Activated T-helper 1 cell treated with anti-CD3 and anti-CD28 coated beads, Interleukin-12 subunit alpha, Interleukin-12 subunit beta, Interleukin-2, Interleukin-4 antibody, amounts not matched to agents 30 ng/mL and 10 ng/mL and 1 ng/mL, durations not matched to agents 14 hours and 24 hours and 36 hours (primary cell): ENCODE measurements at regions not wholly inside any gene's neighbourhood (a gene's known extent, or its start where the extent isn't known, plus 50 kb on each side); places are given as distances from the start of the nearest gene placed in this dataset.
"Not testable (repeated sequence)": the region's sequence is repeated elsewhere in the genome, so short reads cannot be mapped to it uniquely, and the experiment has no call there.

Experiments used
- DNase-seq: peaks from one replicate; pipeline ENCODE4 v3.0.0; 2021; ENCODE audit warnings: low spot score
- H3K27ac Mint-ChIP-seq: one replicate; pipeline ENCODE4 v1.8.0; 2021; ENCODE audit warnings: mild to moderate bottlenecking, mixed read lengths
- H3K27me3 Mint-ChIP-seq: one replicate; pipeline ENCODE4 v1.8.0; 2022; ENCODE audit warnings: mild to moderate bottlenecking, moderate library complexity, mixed read lengths; ENCODE audit not compliant: insufficient read depth
- H3K36me3 Mint-ChIP-seq: one replicate; pipeline ENCODE4 v1.8.0; 2021; ENCODE audit warnings: low read depth, mixed read lengths
- H3K4me1 Mint-ChIP-seq: one replicate; pipeline ENCODE4 v1.8.0; 2021; ENCODE audit warnings: low read depth, mixed read lengths
- H3K4me3 Mint-ChIP-seq: one replicate; pipeline ENCODE4 v1.8.0; 2021; ENCODE audit warnings: mild to moderate bottlenecking, moderate library complexity, mixed read lengths
- H3K9me3 Mint-ChIP-seq: one replicate; pipeline ENCODE4 v1.8.0; 2021; ENCODE audit warnings: mixed read lengths
- intact Hi-C: fragments of 100-400 bp; cut with micrococcal nuclease; formaldehyde crosslinking; loops from one replicate; pipeline ENCODE4 v1.15.1; 2024

DNA sequence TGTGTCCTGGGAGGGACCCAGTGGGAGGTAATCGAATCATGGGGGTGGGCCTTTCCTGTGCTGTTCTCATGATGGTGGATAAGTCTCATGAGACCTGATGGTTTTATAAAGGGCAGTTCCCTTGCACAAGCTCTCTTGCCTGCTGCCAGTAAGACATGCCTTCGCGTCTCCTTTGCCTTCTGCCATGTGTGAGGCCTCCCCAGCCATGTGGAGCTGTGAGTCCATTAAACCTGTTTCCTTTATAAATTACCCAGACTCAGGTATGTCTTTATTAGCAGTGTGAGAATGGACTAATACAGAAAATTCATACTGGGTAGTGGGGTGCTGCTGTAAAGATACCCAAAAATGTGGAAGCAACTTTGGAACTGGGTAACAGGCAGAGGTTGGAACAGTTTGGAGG, 300.0 kb upstream of the ZFP42 start:
- H3K9me3 Mint-ChIP-seq, intact Hi-C loops, H3K36me3 Mint-ChIP-seq, H3K4me3 Mint-ChIP-seq, H3K27ac Mint-ChIP-seq, H3K4me1 Mint-ChIP-seq, H3K27me3 Mint-ChIP-seq, DNase-seq: not testable (repeated sequence)

DNA sequence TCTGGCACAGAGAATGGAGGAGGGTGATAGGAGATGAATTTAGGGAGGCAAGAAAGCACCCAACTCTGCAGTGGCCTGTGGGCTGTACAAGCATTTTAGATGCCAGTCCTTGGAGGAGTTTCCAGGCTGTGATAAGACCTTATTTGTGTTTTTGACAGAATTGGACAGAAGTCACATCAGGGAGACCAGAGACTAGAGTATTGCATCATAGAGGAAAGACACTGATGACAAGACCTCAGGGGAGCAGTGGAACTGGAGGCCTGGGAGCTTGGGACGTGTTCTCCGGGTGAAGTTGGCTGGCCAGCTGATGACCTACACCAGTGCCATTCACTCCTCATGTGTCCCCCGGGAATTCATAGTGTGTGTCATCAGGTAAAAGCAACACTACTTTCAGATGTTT, 284.0 kb upstream of the ZFP42 start:
- intact Hi-C loops, result no loop called here
- DNase-seq, result no peak
- no peaks in the 10 kb centered on the region for H3K36me3 Mint-ChIP-seq
- H3K4me1 Mint-ChIP-seq, result no peaks in the 10 kb centered on the region
- H3K27me3 Mint-ChIP-seq, result no peaks in the 10 kb centered on the region
- peaks cover 28% of the 10 kb centered on the region for H3K9me3 Mint-ChIP-seq
- no peak overlapping the region for H3K27ac Mint-ChIP-seq
- H3K4me3 Mint-ChIP-seq, result no peak overlapping the region

DNA sequence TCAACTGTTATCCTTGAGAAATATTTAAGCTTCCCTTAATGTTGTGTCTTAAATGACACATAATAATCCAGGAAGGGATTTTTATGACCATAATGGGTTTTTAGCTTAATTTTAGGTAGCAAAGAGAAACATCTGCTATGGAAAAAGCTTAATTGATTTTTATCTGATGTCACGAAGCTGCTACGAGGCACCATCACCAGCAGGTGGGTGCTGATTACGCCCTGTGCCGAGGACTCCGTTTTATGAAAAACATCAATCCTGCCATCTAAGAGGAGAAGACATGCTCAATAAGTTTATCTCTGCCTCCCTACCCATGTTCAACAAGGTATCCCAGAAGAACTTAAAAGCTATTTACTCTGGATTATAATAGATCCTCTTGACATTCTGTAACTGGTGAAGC, 280.6 kb upstream of the ZFP42 start:
- Mint-ChIP-seq H3K9me3 (peaks cover 12% of the 10 kb centered on the region), H3K27ac (no peak overlapping the region), H3K4me3 (no peak overlapping the region), H3K4me1 (no peaks in the 10 kb centered on the region), H3K36me3 (no peaks in the 10 kb centered on the region), H3K27me3 (no peaks in the 10 kb centered on the region)
- no peak for DNase-seq
- intact Hi-C loops, result no loop called here

DNA sequence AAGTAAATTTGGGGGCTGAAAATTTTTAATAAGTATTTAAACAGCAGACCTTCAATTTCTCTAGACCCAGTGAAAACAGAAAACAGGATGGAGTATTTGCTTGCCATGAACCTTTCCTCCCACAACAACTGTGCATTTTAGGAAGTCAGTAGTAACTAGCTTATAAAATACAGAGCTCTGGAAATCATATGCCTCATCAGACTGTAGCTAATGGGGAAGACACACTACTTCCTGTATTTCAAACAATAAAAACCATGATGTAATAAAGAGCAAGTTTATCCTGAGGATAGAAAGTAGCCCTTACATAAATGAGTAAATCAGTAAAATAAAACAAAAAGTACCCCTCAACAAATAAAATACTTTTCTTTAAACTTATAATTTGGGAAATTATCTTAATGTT, 280.1 kb upstream of the ZFP42 start:
- H3K27me3 Mint-ChIP-seq, result no peaks in the 10 kb centered on the region
- no peak overlapping the region for H3K4me3 Mint-ChIP-seq
- H3K9me3 Mint-ChIP-seq, result peaks cover 12% of the 10 kb centered on the region
- DNase-seq, result no peak
- intact Hi-C loops, result no loop called here
- no peaks in the 10 kb centered on the region for H3K36me3 Mint-ChIP-seq
- H3K4me1 Mint-ChIP-seq, result no peaks in the 10 kb centered on the region
- H3K27ac Mint-ChIP-seq, result no peak overlapping the region

DNA sequence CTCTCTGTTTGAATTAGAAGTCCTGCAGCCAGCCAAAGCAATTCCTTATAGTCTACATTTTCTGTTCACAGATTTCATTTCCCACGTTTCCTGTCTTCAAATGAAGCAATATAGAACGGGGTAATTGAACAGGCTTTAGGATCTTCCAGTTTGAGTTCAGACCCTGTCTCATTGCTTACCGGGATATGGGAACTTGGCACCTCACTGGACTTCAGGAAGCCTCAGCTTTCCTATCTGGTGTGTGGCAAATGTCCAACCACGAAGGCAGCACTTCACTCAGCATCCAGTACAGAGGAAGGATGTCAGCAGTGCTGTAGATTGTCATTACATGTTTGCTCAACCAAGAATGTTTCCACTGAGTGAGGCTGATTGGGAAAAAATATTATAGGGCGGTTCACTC, 271.1 kb upstream of the ZFP42 start:
- no peaks in the 10 kb centered on the region for H3K4me1 Mint-ChIP-seq
- H3K4me3 Mint-ChIP-seq, result no peak overlapping the region
- intact Hi-C loops, result no loop called here
- H3K27me3 Mint-ChIP-seq, result no peaks in the 10 kb centered on the region
- H3K27ac Mint-ChIP-seq, result no peak overlapping the region
- no peak for DNase-seq
- peaks cover 24% of the 10 kb centered on the region for H3K9me3 Mint-ChIP-seq
- H3K36me3 Mint-ChIP-seq, result no peaks in the 10 kb centered on the region

DNA sequence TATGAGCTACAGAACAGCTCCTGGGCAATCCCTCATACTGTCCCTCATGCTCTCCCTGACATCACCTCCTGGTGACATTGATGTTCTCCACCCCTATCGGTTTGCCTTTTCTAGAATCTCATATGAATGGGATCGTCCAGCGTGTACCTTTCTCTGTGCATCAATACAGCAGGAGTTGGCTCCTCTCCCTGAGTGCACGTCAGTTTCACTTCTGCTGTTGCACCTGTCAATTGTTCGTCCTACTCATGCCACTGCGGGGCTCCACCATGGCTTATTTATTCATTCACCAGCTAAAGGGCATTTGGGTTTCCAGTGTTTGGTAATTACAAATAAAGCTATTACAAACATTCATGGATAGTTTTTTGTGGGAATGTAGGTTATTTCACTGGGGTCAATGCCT, 269.1 kb upstream of the ZFP42 start:
- peaks cover 35% of the 10 kb centered on the region for H3K9me3 Mint-ChIP-seq
- no peak for DNase-seq
- intact Hi-C loops, result no loop called here
- H3K27me3 Mint-ChIP-seq, result no peaks in the 10 kb centered on the region
- no peaks in the 10 kb centered on the region for H3K36me3 Mint-ChIP-seq
- H3K4me1 Mint-ChIP-seq, result no peaks in the 10 kb centered on the region
- no peak overlapping the region for H3K4me3 Mint-ChIP-seq
- H3K27ac Mint-ChIP-seq, result no peak overlapping the region

DNA sequence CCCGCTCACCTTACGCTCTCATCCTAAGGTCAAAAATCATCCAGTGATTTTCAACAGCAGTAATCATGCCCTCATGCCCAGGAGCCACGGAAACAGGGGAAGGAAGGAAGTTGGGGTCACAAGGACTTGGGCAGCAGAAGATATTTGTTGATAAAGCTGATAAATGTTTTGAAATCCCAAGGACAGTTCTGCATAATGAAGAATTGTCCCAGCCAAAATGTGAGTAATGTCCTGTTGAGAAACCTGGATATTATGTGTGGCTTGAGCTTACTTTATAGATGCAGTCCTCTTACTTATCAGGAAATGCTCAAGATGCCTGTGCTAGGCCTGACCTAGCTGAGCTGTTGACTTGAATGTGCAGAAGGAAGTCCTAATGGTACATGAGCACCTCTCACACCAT, 263.0 kb upstream of the ZFP42 start:
- intact Hi-C loops, result no loop called here
- no peak for DNase-seq
- no peaks in the 10 kb centered on the region for H3K27me3 Mint-ChIP-seq
- peaks cover 27% of the 10 kb centered on the region for H3K9me3 Mint-ChIP-seq
- H3K4me3 Mint-ChIP-seq, result no peak overlapping the region
- H3K4me1 Mint-ChIP-seq, result no peaks in the 10 kb centered on the region
- H3K27ac Mint-ChIP-seq, result no peak overlapping the region
- H3K36me3 Mint-ChIP-seq, result no peaks in the 10 kb centered on the region

DNA sequence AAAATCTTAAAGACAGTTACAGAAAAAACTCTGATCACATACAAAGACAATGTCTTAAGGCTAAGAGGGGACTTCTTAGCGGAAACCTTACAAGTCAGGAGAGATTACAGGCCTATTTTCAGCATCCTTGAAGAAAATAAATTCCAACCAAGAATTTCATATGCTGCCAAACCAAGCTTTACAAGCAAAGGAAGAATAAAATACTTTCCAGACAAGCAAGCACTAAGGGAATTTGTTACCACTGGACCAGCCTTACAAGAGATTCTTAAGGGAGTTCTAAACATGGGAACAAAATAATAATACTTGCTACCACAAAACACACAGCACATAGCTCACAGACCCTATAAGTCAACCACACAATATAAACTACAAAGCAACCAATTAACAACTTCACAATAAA, 255.8 kb upstream of the ZFP42 start:
- Mint-ChIP-seq H3K9me3 (peaks cover 30% of the 10 kb centered on the region), H3K27me3 (no peaks in the 10 kb centered on the region), H3K4me3 (no peak overlapping the region), H3K27ac (no peak overlapping the region), H3K36me3 (no peaks in the 10 kb centered on the region), H3K4me1 (no peaks in the 10 kb centered on the region)
- no peak for DNase-seq
- intact Hi-C loops, result no loop called here

DNA sequence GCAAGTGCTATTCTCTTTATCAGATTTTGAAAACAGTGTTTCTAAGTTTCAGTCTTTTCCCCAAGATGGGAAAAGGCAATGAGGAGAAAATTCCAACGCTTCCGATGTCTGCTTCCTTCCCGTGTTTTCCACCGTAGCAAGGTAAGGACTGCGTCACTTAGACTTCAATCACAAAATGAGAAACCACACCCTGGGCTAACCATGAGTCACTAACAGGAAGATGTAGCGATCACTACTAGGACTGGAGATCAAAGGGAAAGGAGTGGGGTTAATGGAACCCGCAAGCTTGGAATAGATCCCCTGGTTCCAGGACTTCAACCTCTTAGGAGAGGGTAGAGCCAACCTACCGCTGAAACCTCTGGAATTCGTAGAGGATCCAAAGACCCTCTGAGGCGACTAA, 250.7 kb upstream of the ZFP42 start:
- intact Hi-C loops, result no loop called here
- DNase-seq, result no peak
- H3K9me3 Mint-ChIP-seq, result peaks cover 39% of the 10 kb centered on the region
- no peak overlapping the region for H3K27ac Mint-ChIP-seq
- no peak overlapping the region for H3K4me3 Mint-ChIP-seq
- no peaks in the 10 kb centered on the region for H3K27me3 Mint-ChIP-seq
- no peaks in the 10 kb centered on the region for H3K4me1 Mint-ChIP-seq
- H3K36me3 Mint-ChIP-seq, result no peaks in the 10 kb centered on the region

DNA sequence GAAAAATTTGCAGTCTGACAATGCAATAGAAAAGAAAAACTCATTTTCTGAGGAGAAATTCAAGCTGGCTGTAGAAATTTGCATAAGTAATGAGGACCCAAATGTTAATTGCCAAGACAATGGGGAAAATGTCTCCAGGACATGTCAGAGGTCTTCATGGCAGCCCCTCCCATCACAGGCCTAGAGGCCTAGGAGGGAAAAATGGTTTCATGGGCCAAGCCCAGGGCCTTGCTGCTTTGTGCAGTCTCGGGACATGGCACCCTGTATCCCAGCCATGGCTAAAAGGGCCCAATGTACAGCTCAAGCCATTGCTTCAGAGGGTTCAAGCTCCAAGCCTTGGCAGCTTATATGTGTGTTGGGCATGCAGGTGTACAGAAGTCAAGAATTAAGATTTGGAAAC, 244.9 kb upstream of the ZFP42 start:
- H3K9me3 Mint-ChIP-seq, result peaks cover 27% of the 10 kb centered on the region
- H3K27ac Mint-ChIP-seq, H3K4me1 Mint-ChIP-seq, intact Hi-C loops, H3K36me3 Mint-ChIP-seq, H3K4me3 Mint-ChIP-seq, H3K27me3 Mint-ChIP-seq, DNase-seq: not testable (repeated sequence)

DNA sequence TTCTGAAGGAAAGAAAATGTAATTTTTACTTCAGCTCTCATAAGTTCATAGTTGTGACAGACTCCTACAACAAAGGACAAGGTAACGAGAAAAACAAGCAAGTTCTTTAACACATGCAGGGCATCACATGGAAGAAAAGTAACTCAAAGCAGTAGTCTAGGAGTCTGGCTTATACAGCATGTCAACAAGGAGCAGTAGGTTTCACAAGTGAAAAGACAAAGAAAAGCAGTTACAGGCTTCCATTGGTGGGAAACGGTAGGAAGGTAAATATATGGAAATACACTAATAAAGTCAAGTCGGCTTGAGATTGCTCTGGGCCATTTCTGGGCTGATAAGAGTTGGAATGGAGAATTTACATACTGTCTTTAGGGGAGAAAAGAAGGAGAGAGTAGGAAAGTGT, 228.4 kb upstream of the ZFP42 start:
- no peak overlapping the region for H3K27ac Mint-ChIP-seq
- H3K4me3 Mint-ChIP-seq, result no peak overlapping the region
- H3K36me3 Mint-ChIP-seq, result no peaks in the 10 kb centered on the region
- intact Hi-C loops, result no loop called here
- H3K4me1 Mint-ChIP-seq, result no peaks in the 10 kb centered on the region
- DNase-seq, result no peak
- H3K27me3 Mint-ChIP-seq, result no peaks in the 10 kb centered on the region
- peaks cover 16% of the 10 kb centered on the region for H3K9me3 Mint-ChIP-seq

DNA sequence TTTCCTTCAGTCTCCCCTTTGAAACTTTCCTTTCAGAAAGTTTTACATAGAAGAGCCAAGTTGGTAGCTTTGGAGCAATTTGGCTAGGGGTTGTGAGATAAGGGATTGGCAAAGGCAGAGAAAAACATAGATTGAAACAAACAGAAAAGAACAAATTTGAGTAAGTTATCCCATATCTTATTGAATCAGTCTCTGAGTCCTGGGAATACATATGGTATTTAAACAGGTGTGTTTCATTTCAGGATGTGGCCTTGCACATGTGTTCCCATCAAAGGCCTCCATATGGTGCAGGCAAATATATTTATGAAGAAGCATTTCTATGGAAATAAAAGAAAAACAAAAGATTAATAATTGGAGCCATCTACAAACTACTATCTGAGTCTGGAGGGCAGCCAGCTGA, 227.9 kb upstream of the ZFP42 start:
- Mint-ChIP-seq H3K27me3 (no peaks in the 10 kb centered on the region), H3K27ac (no peak overlapping the region), H3K9me3 (peaks cover 16% of the 10 kb centered on the region), H3K4me3 (no peak overlapping the region), H3K36me3 (no peaks in the 10 kb centered on the region), H3K4me1 (no peaks in the 10 kb centered on the region)
- no peak for DNase-seq
- intact Hi-C loops, result no loop called here

DNA sequence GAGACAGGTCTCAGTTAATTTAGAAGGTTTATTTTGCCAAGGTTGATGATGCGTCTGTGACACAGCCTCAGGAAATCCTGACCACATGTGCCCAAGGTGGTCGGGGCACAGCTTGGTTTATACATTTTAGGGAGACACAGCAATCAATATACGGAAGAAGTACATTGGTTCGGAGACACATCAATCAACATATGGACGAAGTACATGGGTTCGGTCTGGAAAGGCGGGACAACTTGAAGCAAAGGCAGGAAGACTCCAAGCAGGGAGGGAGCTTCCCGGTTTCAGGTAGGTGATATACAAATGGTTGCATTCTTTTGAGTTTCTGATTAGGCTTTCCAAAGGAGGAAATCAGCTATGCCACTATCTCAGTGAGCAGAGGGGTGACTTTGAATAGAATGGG, 225.2 kb upstream of the ZFP42 start:
- Mint-ChIP-seq H3K9me3 (peaks cover 16% of the 10 kb centered on the region), H3K27me3 (no peaks in the 10 kb centered on the region), H3K4me1 (no peaks in the 10 kb centered on the region), H3K4me3 (no peak overlapping the region), H3K27ac (no peak overlapping the region), H3K36me3 (no peaks in the 10 kb centered on the region)
- intact Hi-C loops, result no loop called here
- no peak for DNase-seq

DNA sequence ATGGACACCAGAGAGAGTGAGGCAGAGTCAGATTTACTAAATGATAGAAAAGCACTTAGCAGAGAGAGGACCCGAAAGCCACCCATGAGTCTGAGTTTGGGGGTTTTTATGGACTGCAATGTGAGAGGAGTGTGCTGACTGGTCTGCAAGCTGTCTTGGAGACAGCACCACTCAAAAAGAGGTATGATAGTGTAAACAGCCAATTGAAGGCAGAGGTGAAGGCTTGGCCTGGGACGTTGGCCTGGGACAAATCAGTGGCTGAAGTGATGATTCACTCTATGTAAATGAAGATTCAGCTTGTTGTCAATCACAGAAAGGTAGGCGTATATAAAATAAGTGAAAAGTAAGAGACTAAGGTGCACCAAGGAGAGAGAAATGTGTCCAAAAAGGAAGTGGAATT, 217.6 kb upstream of the ZFP42 start:
- intact Hi-C loops, result loop anchor here (1.0 kb wide), 1 partner anchor 49 kb away; no protein-coding TSS in a partner anchor
- Mint-ChIP-seq H3K4me3 (no peak overlapping the region), H3K27me3 (no peaks in the 10 kb centered on the region), H3K27ac (no peak overlapping the region), H3K36me3 (no peaks in the 10 kb centered on the region), H3K4me1 (no peaks in the 10 kb centered on the region), H3K9me3 (peaks cover 8% of the 10 kb centered on the region)
- DNase-seq, result no peak
